Testis (tissue), 2 donors: ENCODE measurements at regions not wholly inside any gene's neighbourhood (a gene's known extent, or its start where the extent isn't known, plus 50 kb on each side); places are given as distances from the start of the nearest gene placed in this dataset.

Source experiments
- POLR2A ChIP-seq: fragments of 450-650 bp; IDR thresholded peaks from one replicate; pipeline ENCODE4 v1.6.1; 2017; ENCODE audit warnings: antibody characterized with exemption, mild to moderate bottlenecking, moderate library complexity
- TF ChIP-seq, protein P1 (sequence below), 3 experiments: fragments of 450-650 bp in 2 of 3; fragments of 200-600 bp in 1 of 3; sonication (generic) in 1 of 3; IDR thresholded peaks; one replicate each; pipeline ENCODE4 v1.5.1; 2016 to 2019; ENCODE audit warnings: antibody characterized with exemption in 3 of 3, mild to moderate bottlenecking in 2 of 3, moderate library complexity in 1 of 3

DNA sequence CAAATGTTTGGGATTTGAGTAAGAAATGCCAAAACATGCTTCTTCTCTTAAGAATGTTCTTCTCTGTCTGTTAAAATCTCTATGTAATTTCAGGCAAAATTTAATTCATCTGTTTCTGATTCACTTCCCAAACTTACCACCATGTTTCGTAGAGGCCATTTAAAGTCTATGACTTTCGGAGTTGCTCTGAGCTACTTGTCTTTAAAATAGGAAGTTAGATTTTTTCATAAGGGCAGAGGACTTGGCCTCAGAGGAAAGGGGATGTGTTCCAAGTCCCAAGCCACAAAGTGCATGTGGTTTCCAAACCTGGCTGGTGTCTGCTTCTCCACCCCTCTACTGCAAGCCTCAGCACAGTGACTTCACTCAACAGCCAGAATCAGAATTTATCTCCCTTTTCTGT lies 111.3 kb upstream of the ADRA1B start:
- TF ChIP-seq, protein P1, sequence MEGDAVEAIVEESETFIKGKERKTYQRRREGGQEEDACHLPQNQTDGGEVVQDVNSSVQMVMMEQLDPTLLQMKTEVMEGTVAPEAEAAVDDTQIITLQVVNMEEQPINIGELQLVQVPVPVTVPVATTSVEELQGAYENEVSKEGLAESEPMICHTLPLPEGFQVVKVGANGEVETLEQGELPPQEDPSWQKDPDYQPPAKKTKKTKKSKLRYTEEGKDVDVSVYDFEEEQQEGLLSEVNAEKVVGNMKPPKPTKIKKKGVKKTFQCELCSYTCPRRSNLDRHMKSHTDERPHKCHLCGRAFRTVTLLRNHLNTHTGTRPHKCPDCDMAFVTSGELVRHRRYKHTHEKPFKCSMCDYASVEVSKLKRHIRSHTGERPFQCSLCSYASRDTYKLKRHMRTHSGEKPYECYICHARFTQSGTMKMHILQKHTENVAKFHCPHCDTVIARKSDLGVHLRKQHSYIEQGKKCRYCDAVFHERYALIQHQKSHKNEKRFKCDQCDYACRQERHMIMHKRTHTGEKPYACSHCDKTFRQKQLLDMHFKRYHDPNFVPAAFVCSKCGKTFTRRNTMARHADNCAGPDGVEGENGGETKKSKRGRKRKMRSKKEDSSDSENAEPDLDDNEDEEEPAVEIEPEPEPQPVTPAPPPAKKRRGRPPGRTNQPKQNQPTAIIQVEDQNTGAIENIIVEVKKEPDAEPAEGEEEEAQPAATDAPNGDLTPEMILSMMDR (IDR thresholded peaks at IDR 0.05) = no peak
- TF ChIP-seq POLR2A = no peak
